ENCODE measurements at regions not wholly inside any gene's neighbourhood (a gene's known extent, or its start where the extent isn't known, plus 50 kb on each side); places are given as distances from the start of the nearest gene placed in this dataset.

DNA sequence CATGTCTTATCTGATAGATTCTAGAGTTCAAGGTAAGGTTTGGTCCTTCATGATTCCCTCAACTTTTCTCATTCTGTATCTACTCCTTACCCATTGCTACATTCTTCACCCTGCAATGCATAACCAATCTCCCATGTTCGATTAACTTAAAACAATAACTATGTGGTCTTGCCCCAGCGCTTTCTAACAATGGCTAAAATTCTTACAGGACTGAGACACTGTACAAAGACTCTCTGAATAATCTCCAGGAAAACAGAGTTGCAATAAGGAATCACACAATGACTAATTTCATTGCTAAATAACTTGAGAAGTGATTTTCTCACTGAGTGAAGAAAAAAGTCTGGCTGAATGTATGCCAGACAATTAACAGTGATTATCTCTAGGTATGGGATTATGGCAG is 69.6 kb upstream of the FAM174B start:
- TF ChIP-seq, protein P1, sequence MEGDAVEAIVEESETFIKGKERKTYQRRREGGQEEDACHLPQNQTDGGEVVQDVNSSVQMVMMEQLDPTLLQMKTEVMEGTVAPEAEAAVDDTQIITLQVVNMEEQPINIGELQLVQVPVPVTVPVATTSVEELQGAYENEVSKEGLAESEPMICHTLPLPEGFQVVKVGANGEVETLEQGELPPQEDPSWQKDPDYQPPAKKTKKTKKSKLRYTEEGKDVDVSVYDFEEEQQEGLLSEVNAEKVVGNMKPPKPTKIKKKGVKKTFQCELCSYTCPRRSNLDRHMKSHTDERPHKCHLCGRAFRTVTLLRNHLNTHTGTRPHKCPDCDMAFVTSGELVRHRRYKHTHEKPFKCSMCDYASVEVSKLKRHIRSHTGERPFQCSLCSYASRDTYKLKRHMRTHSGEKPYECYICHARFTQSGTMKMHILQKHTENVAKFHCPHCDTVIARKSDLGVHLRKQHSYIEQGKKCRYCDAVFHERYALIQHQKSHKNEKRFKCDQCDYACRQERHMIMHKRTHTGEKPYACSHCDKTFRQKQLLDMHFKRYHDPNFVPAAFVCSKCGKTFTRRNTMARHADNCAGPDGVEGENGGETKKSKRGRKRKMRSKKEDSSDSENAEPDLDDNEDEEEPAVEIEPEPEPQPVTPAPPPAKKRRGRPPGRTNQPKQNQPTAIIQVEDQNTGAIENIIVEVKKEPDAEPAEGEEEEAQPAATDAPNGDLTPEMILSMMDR (IDR thresholded peaks at IDR 0.05): no peak
- TF ChIP-seq POLR2A (IDR thresholded peaks at IDR 0.05; ENCODE audit: low read depth): no peak
- TF ChIP-seq POLR2AphosphoS5 (IDR thresholded peaks at IDR 0.05): no peak
- no peak for TF ChIP-seq EP300 (IDR thresholded peaks at IDR 0.05)

Measured in esophagus muscularis mucosa (tissue), 4 donors.